Activated T-cell treated with anti-CD3 and anti-CD28 coated beads, Interleukin-2, amount 50 U/mL, for 24 hours (primary cell): ENCODE measurements at regions not wholly inside any gene's neighbourhood (a gene's known extent, or its start where the extent isn't known, plus 50 kb on each side); places are given as distances from the start of the nearest gene placed in this dataset.

Source experiments
- DNase-seq: peaks from one replicate; pipeline ENCODE4 v3.0.0-alpha.2; 2020
- H3K27ac Mint-ChIP-seq: 2 replicates; pipeline ENCODE4 v1.8.0; 2020; ENCODE audit warnings: mild to moderate bottlenecking, mixed read lengths
- H3K27me3 Mint-ChIP-seq: 2 replicates; pipeline ENCODE4 v1.8.0; 2020; ENCODE audit warnings: mixed read lengths
- H3K36me3 Mint-ChIP-seq: 2 replicates; pipeline ENCODE4 v1.8.0; 2020; ENCODE audit warnings: low read depth, mixed read lengths
- H3K4me1 Mint-ChIP-seq: 2 replicates; pipeline ENCODE4 v1.8.0; 2020; ENCODE audit warnings: low read depth, mixed read lengths
- H3K4me3 Mint-ChIP-seq: 2 replicates; pipeline ENCODE4 v1.8.0; 2020; ENCODE audit warnings: mild to moderate bottlenecking, moderate library complexity, mixed read lengths
- H3K9me3 Mint-ChIP-seq: 2 replicates; pipeline ENCODE4 v1.8.0; 2020; ENCODE audit warnings: mixed read lengths

- DNase-seq, result no peak
- H3K4me1 Mint-ChIP-seq, result no peaks in the 10 kb centered on the region
- H3K27ac Mint-ChIP-seq, result no peak overlapping the region
- H3K36me3 Mint-ChIP-seq, result no peaks in the 10 kb centered on the region
- no peak overlapping the region for H3K4me3 Mint-ChIP-seq
- H3K27me3 Mint-ChIP-seq, result no peaks in the 10 kb centered on the region
- H3K9me3 Mint-ChIP-seq, result peaks cover 11% of the 10 kb centered on the region
Observed at GRCh38 chr12:34386621-34387255, 364.4 kb downstream of the ALG10 start.

- Mint-ChIP-seq H3K27ac (no peak overlapping the region), H3K27me3 (no peaks in the 10 kb centered on the region), H3K4me1 (no peaks in the 10 kb centered on the region), H3K9me3 (peaks cover 15% of the 10 kb centered on the region), H3K36me3 (no peaks in the 10 kb centered on the region), H3K4me3 (no peak overlapping the region)
- no peak for DNase-seq
Observed at GRCh38 chr12:34387711-34388635, 365.7 kb downstream of the ALG10 start.

- Mint-ChIP-seq H3K4me3 (no peak overlapping the region), H3K4me1 (no peaks in the 10 kb centered on the region), H3K27ac (no peak overlapping the region), H3K27me3 (no peaks in the 10 kb centered on the region), H3K9me3 (peaks cover 16% of the 10 kb centered on the region), H3K36me3 (no peaks in the 10 kb centered on the region)
- DNase-seq, result no peak
Observed at GRCh38 chr12:34388636-34389377, 366.5 kb downstream of the ALG10 start.

GRCh38 chr12:34389378-34390170 is 367.3 kb downstream of the ALG10 start:
- Mint-ChIP-seq H3K36me3 (no peaks in the 10 kb centered on the region), H3K4me1 (no peaks in the 10 kb centered on the region), H3K27ac (no peak overlapping the region), H3K27me3 (no peaks in the 10 kb centered on the region), H3K9me3 (peaks cover 16% of the 10 kb centered on the region), H3K4me3 (no peak overlapping the region)
- DNase-seq, result no peak

GRCh38 chr12:34390171-34390841 is 368.0 kb downstream of the ALG10 start:
- Mint-ChIP-seq H3K36me3 (no peaks in the 10 kb centered on the region), H3K27ac (no peak overlapping the region), H3K4me1 (no peaks in the 10 kb centered on the region), H3K9me3 (peaks cover 13% of the 10 kb centered on the region), H3K27me3 (no peaks in the 10 kb centered on the region), H3K4me3 (no peak overlapping the region)
- no peak for DNase-seq

GRCh38 chr12:34390846-34391700 is 368.8 kb downstream of the ALG10 start:
- Mint-ChIP-seq H3K27me3 (no peaks in the 10 kb centered on the region), H3K9me3 (peaks cover 13% of the 10 kb centered on the region), H3K27ac (no peak overlapping the region), H3K4me1 (no peaks in the 10 kb centered on the region), H3K36me3 (no peaks in the 10 kb centered on the region), H3K4me3 (no peak overlapping the region)
- no peak for DNase-seq

- no peak overlapping the region for H3K27ac Mint-ChIP-seq
- H3K27me3 Mint-ChIP-seq, result no peaks in the 10 kb centered on the region
- H3K4me1 Mint-ChIP-seq, result no peaks in the 10 kb centered on the region
- H3K36me3 Mint-ChIP-seq, result no peaks in the 10 kb centered on the region
- no peak for DNase-seq
- H3K9me3 Mint-ChIP-seq, result peaks cover 7% of the 10 kb centered on the region
- H3K4me3 Mint-ChIP-seq, result no peak overlapping the region
Observed at GRCh38 chr12:34391771-34392581, 369.7 kb downstream of the ALG10 start.

- peaks cover 7% of the 10 kb centered on the region for H3K9me3 Mint-ChIP-seq
- H3K4me1 Mint-ChIP-seq, result no peaks in the 10 kb centered on the region
- no peak for DNase-seq
- no peak overlapping the region for H3K4me3 Mint-ChIP-seq
- H3K36me3 Mint-ChIP-seq, result no peaks in the 10 kb centered on the region
- H3K27ac Mint-ChIP-seq, result no peak overlapping the region
- H3K27me3 Mint-ChIP-seq, result no peaks in the 10 kb centered on the region
Observed at GRCh38 chr12:34392741-34393085, 370.4 kb downstream of the ALG10 start.

- Mint-ChIP-seq H3K4me1 (no peaks in the 10 kb centered on the region), H3K27me3 (no peaks in the 10 kb centered on the region)
- DNase-seq, result peak; percentile 15
Observed at GRCh38 chr12:34393086-34393820, 371.0 kb downstream of the ALG10 start.

GRCh38 chr12:34393821-34394150 is 371.5 kb downstream of the ALG10 start:
- H3K4me1 Mint-ChIP-seq, result no peaks in the 10 kb centered on the region
- no peak overlapping the region for H3K4me3 Mint-ChIP-seq
- H3K27me3 Mint-ChIP-seq, result no peaks in the 10 kb centered on the region
- no peaks in the 10 kb centered on the region for H3K36me3 Mint-ChIP-seq
- peaks cover 7% of the 10 kb centered on the region for H3K9me3 Mint-ChIP-seq
- no peak overlapping the region for H3K27ac Mint-ChIP-seq
- peak; percentile 19 for DNase-seq

More at GRCh38 chr12:34393086-34393820, 371.0 kb downstream of the ALG10 start:
- no peak overlapping the region for H3K27ac Mint-ChIP-seq
- no peaks in the 10 kb centered on the region for H3K36me3 Mint-ChIP-seq
- H3K9me3 Mint-ChIP-seq, result peaks cover 7% of the 10 kb centered on the region
- no peak overlapping the region for H3K4me3 Mint-ChIP-seq

GRCh38 chr12:34394211-34395055 is 372.1 kb downstream of the ALG10 start:
- Mint-ChIP-seq H3K4me1 (no peaks in the 10 kb centered on the region), H3K27me3 (no peaks in the 10 kb centered on the region), H3K36me3 (no peaks in the 10 kb centered on the region), H3K9me3 (peaks cover 7% of the 10 kb centered on the region), H3K27ac (no peak overlapping the region), H3K4me3 (no peak overlapping the region)
- DNase-seq, result peak; percentile 2
